Natural killer cell (primary cell): ENCODE measurements at regions not wholly inside any gene's neighbourhood (a gene's known extent, or its start where the extent isn't known, plus 50 kb on each side); places are given as distances from the start of the nearest gene placed in this dataset.

Experiments
- ATAC-seq, 3 donors: fragments of 150-1000 bp in 2 of 3; fragments of 200-7000 bp in 1 of 3; cut with Tn5 transposase; 1 replicate in 1 of 3; 2 replicates in 2 of 3; pipeline ENCODE4 v1.10.0; 2021; ENCODE audit warnings: mild to moderate bottlenecking in 2 of 3, moderate library complexity in 2 of 3
- DNase-seq, 2 donors: peaks; one replicate each; pipeline versions ENCODE4 v3.0.0 to v3.0.0-alpha.2; 2013 to 2021; ENCODE audit warnings: mixed read lengths in 1 of 2
- H3K27ac ChIP-seq: one replicate; pipeline ENCODE4 v1.5.1; 2013; ENCODE audit warnings: mild to moderate bottlenecking, low read length
- H3K27me3 ChIP-seq: one replicate; pipeline ENCODE4 v1.6.1; 2013; ENCODE audit warnings: low read length; ENCODE audit not compliant: control insufficient read depth, insufficient read depth
- H3K36me3 ChIP-seq: one replicate; pipeline ENCODE4 v1.6.1; 2013; ENCODE audit warnings: low read length; ENCODE audit not compliant: control insufficient read depth, insufficient read depth
- H3K4me1 ChIP-seq: one replicate; pipeline ENCODE4 v1.6.1; 2013; ENCODE audit warnings: low read length; ENCODE audit not compliant: control insufficient read depth, insufficient read depth
- H3K4me3 ChIP-seq: one replicate; pipeline ENCODE4 v1.5.1; 2013; ENCODE audit warnings: low read length
- H3K9me3 ChIP-seq: one replicate; pipeline ENCODE4 v1.6.1; 2013; ENCODE audit warnings: low read length; ENCODE audit not compliant: control insufficient read depth, insufficient read depth
- H3K27ac Mint-ChIP-seq, 2 donors: one replicate each; pipeline ENCODE4 v1.8.0; 2022; ENCODE audit warnings: mild to moderate bottlenecking in 2 of 2, mixed read lengths in 2 of 2, moderate library complexity in 1 of 2
- H3K27me3 Mint-ChIP-seq, 2 donors: one replicate each; pipeline ENCODE4 v1.8.0; 2022; ENCODE audit warnings: low read depth in 2 of 2, mixed read lengths in 2 of 2
- H3K36me3 Mint-ChIP-seq: one replicate; pipeline ENCODE4 v1.8.0; 2022; ENCODE audit warnings: mixed read lengths
- H3K4me1 Mint-ChIP-seq, 2 donors: one replicate each; pipeline ENCODE4 v1.8.0; 2022; ENCODE audit warnings: mixed read lengths in 2 of 2
- H3K4me3 Mint-ChIP-seq: one replicate; pipeline ENCODE4 v1.8.0; 2022; ENCODE audit warnings: mild to moderate bottlenecking, moderate library complexity, mixed read lengths
- H3K9me3 Mint-ChIP-seq, 2 donors: one replicate each; pipeline ENCODE4 v1.8.0; 2022; ENCODE audit warnings: mixed read lengths in 2 of 2
- CTCF ChIP-seq: fragments of 200-600 bp; IDR thresholded peaks from one replicate; pipeline ENCODE4 v1.8.0; 2022; ENCODE audit warnings: antibody characterized with exemption
- WGBS: methylation state at CpG from one replicate; pipeline ENCODE4 v1.1.7; 2013; ENCODE audit warnings: missing lambda C conversion rate; ENCODE audit not compliant: insufficient coverage; 5-methylcytosine and 5-hydroxymethylcytosine counted together
- intact Hi-C: fragments of 100-400 bp; cut with micrococcal nuclease; formaldehyde crosslinking; loops from one replicate; pipeline ENCODE4 v1.14.2; 2022

- Histone ChIP-seq H3K36me3 (no peaks in the 10 kb centered on the region), H3K4me3 (no peak overlapping the region), H3K27ac (no peak overlapping the region), H3K9me3 (no peaks in the 10 kb centered on the region), H3K27me3 (no peaks in the 10 kb centered on the region), H3K4me1 (no peaks in the 10 kb centered on the region)
- intact Hi-C loops: no loop called here
- Mint-ChIP-seq H3K27ac (no peak overlapping the region), H3K9me3 (no peaks in the 10 kb centered on the region), H3K27me3 (peaks cover 0 to 7% of the 10 kb centered on the region in 2 donors), H3K36me3 (no peaks in the 10 kb centered on the region), H3K4me1 (no peaks in the 10 kb centered on the region), H3K4me3 (no peak overlapping the region)
- TF ChIP-seq CTCF: no peak
- DNase-seq: no peak
- ATAC-seq: no peak
- no CpG with 5 or more reads among the region's 1 CpG for WGBS
Observed at GRCh38 chrX:69107231-69107739, 58.0 kb downstream of the PJA1 start.

GRCh38 chrX:69104756-69105434, 60.4 kb downstream of the PJA1 start:
- intact Hi-C loops: no loop called here
- no peaks in the 10 kb centered on the region for H3K4me1 Mint-ChIP-seq
- 82% methylated on average over 10 of the region's 10 CpGs for WGBS

GRCh38 chrX:69103539-69103938, 61.7 kb downstream of the PJA1 start:
- intact Hi-C loops: no loop called here
- Histone ChIP-seq H3K27me3 (no peaks in the 10 kb centered on the region), H3K36me3 (no peaks in the 10 kb centered on the region), H3K4me1 (no peaks in the 10 kb centered on the region), H3K9me3 (no peaks in the 10 kb centered on the region), H3K4me3 (no peak overlapping the region), H3K27ac (no peak overlapping the region)
- Mint-ChIP-seq H3K27ac (no peak overlapping the region), H3K9me3 (no peaks in the 10 kb centered on the region), H3K36me3 (no peaks in the 10 kb centered on the region), H3K4me1 (no peaks in the 10 kb centered on the region), H3K4me3 (no peak overlapping the region), H3K27me3 (no peaks in the 10 kb centered on the region)
- WGBS: 87% methylated on average over 5 of the region's 5 CpGs
- no peak for DNase-seq
- TF ChIP-seq CTCF: no peak
- ATAC-seq: no peak

More at GRCh38 chrX:69104756-69105434, 60.4 kb downstream of the PJA1 start:
- ATAC-seq (no peak), DNase-seq (no peak)
- H3K27ac Mint-ChIP-seq: no peak overlapping the region
- no peak for TF ChIP-seq CTCF
- H3K36me3 Mint-ChIP-seq: no peaks in the 10 kb centered on the region
- H3K27me3 ChIP-seq: no peaks in the 10 kb centered on the region
- H3K36me3 ChIP-seq: no peaks in the 10 kb centered on the region
- H3K4me1 ChIP-seq: no peaks in the 10 kb centered on the region
- no peak overlapping the region for H3K27ac ChIP-seq
- no peak overlapping the region for H3K4me3 Mint-ChIP-seq
- H3K9me3 Mint-ChIP-seq: no peaks in the 10 kb centered on the region
- H3K9me3 ChIP-seq: no peaks in the 10 kb centered on the region
- no peak overlapping the region for H3K4me3 ChIP-seq
- no peaks in the 10 kb centered on the region for H3K27me3 Mint-ChIP-seq
